PC-3 (cell line): ENCODE measurements at regions not wholly inside any gene's neighbourhood (a gene's known extent, or its start where the extent isn't known, plus 50 kb on each side); places are given as distances from the start of the nearest gene placed in this dataset.

Source experiments
- ATAC-seq: fragments of 200-7000 bp; cut with Tn5 transposase; 2 replicates; pipeline ENCODE4 v1.9.1; 2020; ENCODE audit warnings: mild to moderate bottlenecking, moderate library complexity
- BruUV-seq: library from RNA; stranded (reverse); fragments of 400-500 nt; replicated peaks from 2 replicates; lab custom pipeline; 2021; lab: Mats Ljungman, UMichigan
- CTCF ChIA-PET: fragments of 300-600 bp; sonication (Branson Sonifier 250); formaldehyde crosslinking; loops from one replicate; lab custom pipeline; 2022; ENCODE audit warnings: antibody characterized with exemption; lab: Charles Lee
- POLR2A ChIA-PET: fragments of 300-600 bp; sonication (Branson Sonifier 250); formaldehyde crosslinking; loops from one replicate; lab custom pipeline; 2022; ENCODE audit warnings: antibody characterized with exemption; ENCODE audit not compliant: unreplicated experiment; lab: Charles Lee
- DNase-seq: peaks from one replicate; pipeline ENCODE4 v3.0.0-alpha.2; 2015
- H2AFZ ChIP-seq: fragments of 300-600 bp; sonication (generic); 2 replicates; pipeline ENCODE4 v1.6.0; 2016; ENCODE audit warnings: antibody characterized with exemption, low read length
- H3F3A ChIP-seq: fragments of 300-600 bp; sonication (generic); one replicate; pipeline ENCODE4 v1.6.0; 2017; ENCODE audit warnings: antibody characterized with exemption, low read length, control low read depth, mild to moderate bottlenecking; ENCODE audit not compliant: unreplicated experiment
- H3K27ac ChIP-seq: fragments of 300-600 bp; sonication (generic); 2 replicates; pipeline ENCODE4 v1.5.1; 2016; ENCODE audit warnings: mild to moderate bottlenecking, low read length
- H3K27me3 ChIP-seq: fragments of 300-600 bp; sonication (generic); 2 replicates; pipeline ENCODE4 v1.6.1; 2016; ENCODE audit warnings: low read length, mixed read lengths
- H3K36me3 ChIP-seq: fragments of 300-600 bp; sonication (generic); 2 replicates; pipeline ENCODE4 v1.6.1; 2016; ENCODE audit warnings: low read depth, mixed run types, low read length, mixed read lengths
- H3K4me1 ChIP-seq: fragments of 300-600 bp; sonication (generic); 2 replicates; pipeline ENCODE4 v1.5.1; 2016; ENCODE audit warnings: low read length; ENCODE audit not compliant: insufficient read depth
- H3K4me2 ChIP-seq: fragments of 300-600 bp; sonication (generic); 2 replicates; pipeline ENCODE4 v1.6.0; 2016; ENCODE audit warnings: low read length
- H3K4me3 ChIP-seq: fragments of 300-600 bp; sonication (generic); 2 replicates; pipeline ENCODE4 v1.5.1; 2016; ENCODE audit warnings: mild to moderate bottlenecking, low read length, mixed read lengths
- H3K79me2 ChIP-seq: fragments of 300-600 bp; sonication (generic); 2 replicates; pipeline ENCODE4 v1.6.1; 2017; ENCODE audit warnings: low read length, mixed read lengths
- H3K9ac ChIP-seq: fragments of 300-600 bp; sonication (generic); 2 replicates; pipeline ENCODE4 v1.6.0; 2016; ENCODE audit warnings: mild to moderate bottlenecking, low read length
- H3K9me2 ChIP-seq: fragments of 300-600 bp; sonication (generic); replicated peaks from 2 replicates; pipeline ENCODE4 v1.6.1; 2016; ENCODE audit warnings: mixed run types, low read length, mixed read lengths
- H3K9me3 ChIP-seq: fragments of 300-600 bp; sonication (generic); 2 replicates; pipeline ENCODE4 v1.6.1; 2016; ENCODE audit warnings: low read length, mixed read lengths
- H4K20me1 ChIP-seq: fragments of 300-600 bp; sonication (generic); 2 replicates; pipeline ENCODE4 v1.6.1; 2016; ENCODE audit warnings: low read length, mixed read lengths
- EZH2 ChIP-seq: fragments of 300-600 bp; sonication (generic); IDR thresholded peaks from one replicate; pipeline ENCODE4 v1.6.1; 2017; ENCODE audit warnings: antibody characterized with exemption, mild to moderate bottlenecking, low read length; ENCODE audit not compliant: unreplicated experiment
- EZH2phosphoT487 ChIP-seq: fragments of 300-600 bp; sonication (generic); IDR thresholded peaks from 2 replicates; pipeline ENCODE4 v1.6.1; 2018; ENCODE audit warnings: mild to moderate bottlenecking, antibody characterized with exemption, low read length, borderline replicate concordance
- intact Hi-C: fragments of 100-400 bp; cut with micrococcal nuclease; formaldehyde crosslinking; loops from 2 replicates; pipeline ENCODE4 v1.9.0; 2023
- TF ChIP-seq, protein P1 (sequence below): fragments of 300-600 bp; sonication (generic); conservative IDR thresholded peaks from 2 replicates; pipeline ENCODE4 v1.5.1; 2017; ENCODE audit warnings: antibody characterized with exemption, low read depth, mild to moderate bottlenecking, low read length

DNA sequence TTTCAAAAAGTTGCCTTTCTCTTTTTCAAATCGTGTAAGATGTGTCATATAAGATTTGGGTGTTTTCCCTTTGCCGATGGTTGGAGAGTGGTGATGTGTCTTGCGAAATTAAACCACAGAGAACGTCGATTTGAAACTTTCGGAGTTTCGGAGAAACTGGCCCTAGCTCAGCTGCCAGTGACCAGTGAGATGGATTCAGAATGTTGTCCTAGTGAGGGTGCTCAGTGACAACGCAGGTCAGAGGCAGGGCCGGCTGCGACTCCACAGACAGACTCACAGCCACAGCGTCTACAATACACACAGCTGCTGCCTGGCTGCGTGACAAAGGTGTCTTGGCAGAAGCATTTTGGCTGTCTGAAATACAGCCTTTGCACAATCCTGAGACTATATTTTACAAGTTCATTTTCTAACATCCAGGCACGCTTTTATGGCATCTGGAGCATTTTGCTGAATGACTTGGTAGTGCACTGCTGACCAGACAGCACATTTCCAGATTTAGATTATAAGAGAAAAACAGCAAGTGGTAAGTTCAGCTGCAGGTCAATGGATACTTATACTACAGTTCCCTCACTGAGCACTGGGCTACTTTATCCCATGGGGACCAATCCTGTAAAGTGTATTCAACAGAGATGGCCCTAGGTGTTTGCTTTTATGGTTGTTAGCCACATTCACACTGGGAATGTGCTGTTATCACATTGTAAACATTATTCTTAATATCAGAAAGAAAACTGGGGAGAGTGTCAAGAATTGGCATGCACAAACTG lies 207.5 kb downstream of the KCNRG start:
- Histone ChIP-seq H3K9me2 (no peaks in the 10 kb centered on the region), H3K4me2 (peak overlapping the region; percentile 77), H3K36me3 (no peaks in the 10 kb centered on the region), H3F3A (no peaks in the 10 kb centered on the region), H3K4me1 (peaks cover 31% of the 10 kb centered on the region), H3K27ac (peak overlapping the region; percentile 88), H2AFZ (peak overlapping the region; percentile 71), H3K27me3 (no peaks in the 10 kb centered on the region), H3K9ac (peak overlapping the region; percentile 65), H3K4me3 (peak overlapping the region; percentile 45), H3K79me2 (no peaks in the 10 kb centered on the region), H4K20me1 (no peaks in the 10 kb centered on the region), H3K9me3 (no peaks in the 10 kb centered on the region)
- intact Hi-C loops = no loop called here
- ChIA-PET POLR2A (no interaction called here), CTCF (no interaction called here)
- ATAC-seq (peak; percentile 70), DNase-seq (peak; percentile 66)
- no TSS peak for BruUV-seq
- TF ChIP-seq, protein P1, sequence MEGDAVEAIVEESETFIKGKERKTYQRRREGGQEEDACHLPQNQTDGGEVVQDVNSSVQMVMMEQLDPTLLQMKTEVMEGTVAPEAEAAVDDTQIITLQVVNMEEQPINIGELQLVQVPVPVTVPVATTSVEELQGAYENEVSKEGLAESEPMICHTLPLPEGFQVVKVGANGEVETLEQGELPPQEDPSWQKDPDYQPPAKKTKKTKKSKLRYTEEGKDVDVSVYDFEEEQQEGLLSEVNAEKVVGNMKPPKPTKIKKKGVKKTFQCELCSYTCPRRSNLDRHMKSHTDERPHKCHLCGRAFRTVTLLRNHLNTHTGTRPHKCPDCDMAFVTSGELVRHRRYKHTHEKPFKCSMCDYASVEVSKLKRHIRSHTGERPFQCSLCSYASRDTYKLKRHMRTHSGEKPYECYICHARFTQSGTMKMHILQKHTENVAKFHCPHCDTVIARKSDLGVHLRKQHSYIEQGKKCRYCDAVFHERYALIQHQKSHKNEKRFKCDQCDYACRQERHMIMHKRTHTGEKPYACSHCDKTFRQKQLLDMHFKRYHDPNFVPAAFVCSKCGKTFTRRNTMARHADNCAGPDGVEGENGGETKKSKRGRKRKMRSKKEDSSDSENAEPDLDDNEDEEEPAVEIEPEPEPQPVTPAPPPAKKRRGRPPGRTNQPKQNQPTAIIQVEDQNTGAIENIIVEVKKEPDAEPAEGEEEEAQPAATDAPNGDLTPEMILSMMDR = no peak
- TF ChIP-seq EZH2 (no peak), EZH2phosphoT487 (no peak)

- Histone ChIP-seq H3K4me3 (no peak overlapping the region), H3K4me2 (peak overlapping the region; percentile 21; the same call in 1 of the 2 replicates), H3K79me2 (no peaks in the 10 kb centered on the region), H3K9me3 (no peaks in the 10 kb centered on the region), H3K9me2 (no peaks in the 10 kb centered on the region), H4K20me1 (no peaks in the 10 kb centered on the region), H3K27me3 (no peaks in the 10 kb centered on the region), H2AFZ (no peak overlapping the region), H3F3A (no peaks in the 10 kb centered on the region), H3K27ac (peak overlapping the region; percentile 69), H3K4me1 (peaks cover 31% of the 10 kb centered on the region), H3K9ac (0 out of 2 replicates have a peak overlapping the region, but pooled peaks have one; percentile 18), H3K36me3 (no peaks in the 10 kb centered on the region)
- no peak for TF ChIP-seq EZH2
- TF ChIP-seq, protein P1 = no peak
- no peak for TF ChIP-seq EZH2phosphoT487
- CTCF ChIA-PET = no interaction called here
- POLR2A ChIA-PET = no interaction called here
- no TSS peak for BruUV-seq
- ATAC-seq (no peak), DNase-seq (peak; percentile 65)
- intact Hi-C loops = no loop called here
Observed at GRCh38 chr13:50224534-50224933, 209.3 kb downstream of the KCNRG start.
